Kidney epithelial cell (primary cell): ENCODE measurements at regions not wholly inside any gene's neighbourhood (a gene's known extent, or its start where the extent isn't known, plus 50 kb on each side); places are given as distances from the start of the nearest gene placed in this dataset.

ENCODE experiments used
- DNase-seq: peaks from one replicate; pipeline ENCODE4 v3.0.0-alpha.2; 2010; ENCODE audit warnings: low read depth
- H3K27me3 ChIP-seq: 2 replicates; pipeline ENCODE4 v1.6.0; 2011; ENCODE audit warnings: low read length; ENCODE audit not compliant: control insufficient read depth, insufficient read depth
- H3K36me3 ChIP-seq: 2 replicates; pipeline ENCODE4 v1.5.1; 2011; ENCODE audit warnings: low read length; ENCODE audit not compliant: control insufficient read depth, insufficient read depth
- H3K4me3 ChIP-seq: 2 replicates; pipeline ENCODE4 v1.5.1; 2011; ENCODE audit warnings: low read depth, mild to moderate bottlenecking, control low read depth, low read length
- CTCF ChIP-seq: IDR thresholded peaks from 2 replicates; pipeline ENCODE4 v1.5.1; 2011; ENCODE audit warnings: mild to moderate bottlenecking, moderate library complexity, low read length, control low read depth, inconsistent platforms; ENCODE audit not compliant: insufficient read depth, poor library complexity, severe bottlenecking

GRCh38 chr10:33939410-33939809, 604.9 kb upstream of the NRP1 start:
- H3K36me3 ChIP-seq, result no peaks in the 10 kb centered on the region
- no peaks in the 10 kb centered on the region for H3K27me3 ChIP-seq
- no peak overlapping the region for H3K4me3 ChIP-seq
- TF ChIP-seq CTCF, result no peak
- no peak for DNase-seq

- Histone ChIP-seq H3K4me3 (no peak overlapping the region), H3K36me3 (no peaks in the 10 kb centered on the region), H3K27me3 (no peaks in the 10 kb centered on the region)
- DNase-seq, result no peak
- no peak for TF ChIP-seq CTCF
Measured at GRCh38 chr10:33938001-33938400, 603.5 kb upstream of the NRP1 start.

- Histone ChIP-seq H3K27me3 (no peaks in the 10 kb centered on the region), H3K4me3 (no peak overlapping the region), H3K36me3 (no peaks in the 10 kb centered on the region)
- peak; percentile 26 for DNase-seq
- no peak for TF ChIP-seq CTCF
Measured at GRCh38 chr10:33937036-33937730, 602.7 kb upstream of the NRP1 start.

- DNase-seq, result no peak
- Histone ChIP-seq H3K4me3 (no peak overlapping the region), H3K36me3 (no peaks in the 10 kb centered on the region), H3K27me3 (no peaks in the 10 kb centered on the region)
- TF ChIP-seq CTCF, result no peak
Measured at GRCh38 chr10:33935350-33935749, 600.9 kb upstream of the NRP1 start.

- no peak for DNase-seq
- TF ChIP-seq CTCF, result no peak
- H3K4me3 ChIP-seq, result no peak overlapping the region
- no peaks in the 10 kb centered on the region for H3K36me3 ChIP-seq
- H3K27me3 ChIP-seq, result no peaks in the 10 kb centered on the region
Measured at GRCh38 chr10:33930079-33930478, 595.6 kb upstream of the NRP1 start.

GRCh38 chr10:33927347-33927746, 592.9 kb upstream of the NRP1 start:
- Histone ChIP-seq H3K4me3 (no peak overlapping the region), H3K36me3 (no peaks in the 10 kb centered on the region), H3K27me3 (no peaks in the 10 kb centered on the region)
- no peak for TF ChIP-seq CTCF
- peak; percentile 74 for DNase-seq
